Activated CD8-positive, alpha-beta T cell treated with anti-CD3 and anti-CD28 coated beads, Interleukin-2, amount 10 ng/mL, durations not matched to agents 7 days and 5 days (primary cell): ENCODE measurements at regions not wholly inside any gene's neighbourhood (a gene's known extent, or its start where the extent isn't known, plus 50 kb on each side); places are given as distances from the start of the nearest gene placed in this dataset.
A peak's percentile ranks its signal among the peaks of the same experiment; 100 is the strongest.
"Not testable (repeated sequence)": the region's sequence is repeated elsewhere in the genome, so short reads cannot be mapped to it uniquely, and the experiment has no call there.

ENCODE experiments used
- ATAC-seq: fragments of 150-1000 bp; cut with Tn5 transposase; one replicate; pipeline ENCODE4 v1.10.0; 2021; ENCODE audit warnings: moderate library complexity
- CTCF ChIA-PET: fragments of 350-600 bp; sonication (Branson Sonifier 250); formaldehyde crosslinking; loops from one replicate; lab custom pipeline; 2021; ENCODE audit warnings: antibody characterized with exemption; lab: Charles Lee
- POLR2A ChIA-PET: fragments of 350-600 bp; sonication (Branson Sonifier 250); formaldehyde crosslinking; loops from one replicate; lab custom pipeline; 2021; ENCODE audit warnings: antibody characterized with exemption; lab: Charles Lee
- DNase-seq: peaks from one replicate; pipeline ENCODE4 v3.0.0-alpha.2; 2020
- H3K27ac Mint-ChIP-seq: one replicate; pipeline ENCODE4 v1.8.0; 2021; ENCODE audit warnings: mild to moderate bottlenecking, mixed read lengths
- H3K27me3 Mint-ChIP-seq: one replicate; pipeline ENCODE4 v1.8.0; 2021; ENCODE audit warnings: low read depth, mixed read lengths
- H3K36me3 Mint-ChIP-seq: one replicate; pipeline ENCODE4 v1.8.0; 2021; ENCODE audit warnings: low read depth, mixed read lengths
- H3K4me1 Mint-ChIP-seq: one replicate; pipeline ENCODE4 v1.8.0; 2021; ENCODE audit warnings: low read depth, mixed read lengths
- H3K4me3 Mint-ChIP-seq: one replicate; pipeline ENCODE4 v1.8.0; 2021; ENCODE audit warnings: mild to moderate bottlenecking, mixed read lengths
- H3K9me3 Mint-ChIP-seq: one replicate; pipeline ENCODE4 v1.8.0; 2022; ENCODE audit warnings: mixed read lengths; ENCODE audit not compliant: insufficient read depth

DNA sequence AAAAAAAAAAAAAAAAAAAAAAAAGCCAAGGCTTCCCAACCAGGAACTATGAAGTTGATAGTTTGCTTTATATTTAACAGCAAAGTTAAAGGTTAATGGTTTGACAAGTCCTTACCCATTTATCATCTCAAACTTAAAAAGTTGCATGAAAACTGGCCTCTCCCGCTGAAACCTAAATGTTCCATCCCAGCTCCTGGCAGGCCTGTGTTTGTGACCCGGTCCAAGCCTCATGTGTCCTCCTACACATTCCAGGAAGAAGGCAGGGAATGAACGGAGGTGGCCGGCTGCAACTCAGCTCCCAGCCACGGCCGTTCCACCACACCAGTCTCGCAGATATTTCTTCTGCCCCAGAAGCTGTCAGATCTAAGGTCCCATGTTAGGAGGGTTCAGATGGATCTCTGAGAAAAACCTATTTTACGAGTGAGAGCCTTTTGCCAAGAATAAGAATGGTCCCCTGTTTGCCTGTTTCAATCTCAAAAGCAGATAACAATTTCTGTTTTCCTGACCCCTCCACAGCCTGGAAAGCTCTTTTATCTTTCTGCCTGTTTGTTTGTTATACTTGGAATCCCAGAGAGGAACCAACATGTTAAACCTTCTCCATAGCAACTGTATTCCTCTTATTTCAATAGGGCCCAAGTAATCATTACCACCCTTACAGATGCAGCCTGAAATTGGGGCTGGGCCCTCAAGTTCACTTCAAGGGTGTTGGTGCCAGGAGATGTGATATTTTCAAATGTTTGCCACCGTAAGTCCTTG, 56.5 kb downstream of the KCTD12 start:
- H3K27me3 Mint-ChIP-seq = peaks cover 2% of the 10 kb centered on the region
- ChIA-PET CTCF (interaction anchor here (1.3 to 3.0 kb wide), 3 partner anchors 12 to 56 kb away, joined by 3 to 8 read pairs (median 4); partner anchors contain the start of gene KCTD12), POLR2A (no interaction called here)
- no peaks in the 10 kb centered on the region for H3K36me3 Mint-ChIP-seq
- no peak for ATAC-seq
- no peaks in the 10 kb centered on the region for H3K9me3 Mint-ChIP-seq
- H3K27ac Mint-ChIP-seq = no peak overlapping the region
- no peak overlapping the region for H3K4me3 Mint-ChIP-seq
- peaks cover 3% of the 10 kb centered on the region for H3K4me1 Mint-ChIP-seq
- DNase-seq = no peak

DNA sequence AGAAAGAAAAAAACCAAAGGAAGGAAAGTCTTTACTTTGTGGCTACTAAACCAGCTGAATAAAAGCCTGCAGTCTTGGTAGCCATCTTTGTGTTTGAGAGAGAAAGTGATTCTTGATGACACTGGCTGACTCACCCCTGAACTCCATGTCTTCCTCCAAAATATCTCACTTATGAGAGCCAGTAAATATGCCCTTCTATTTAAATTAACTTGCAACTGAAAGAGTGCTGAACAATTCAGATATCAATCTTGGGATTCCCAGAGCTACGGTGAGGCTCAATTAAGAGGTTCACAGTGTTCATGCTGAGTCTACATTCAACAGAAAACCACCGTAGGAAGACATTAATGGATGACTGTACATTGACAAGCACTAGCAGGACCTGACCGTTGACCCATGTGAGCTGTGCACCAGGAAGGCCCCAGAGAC, 57.9 kb downstream of the KCTD12 start:
- ATAC-seq = no peak
- Mint-ChIP-seq H3K4me3 (no peak overlapping the region), H3K4me1 (peaks cover 3% of the 10 kb centered on the region), H3K9me3 (no peaks in the 10 kb centered on the region), H3K27ac (no peak overlapping the region), H3K27me3 (peaks cover 2% of the 10 kb centered on the region), H3K36me3 (no peaks in the 10 kb centered on the region)
- no peak for DNase-seq
- ChIA-PET CTCF (interaction anchor here (3.0 kb wide), 1 partner anchor 57 kb away, joined by 8 read pairs; the partner anchor contains the start of gene KCTD12), POLR2A (no interaction called here)

DNA sequence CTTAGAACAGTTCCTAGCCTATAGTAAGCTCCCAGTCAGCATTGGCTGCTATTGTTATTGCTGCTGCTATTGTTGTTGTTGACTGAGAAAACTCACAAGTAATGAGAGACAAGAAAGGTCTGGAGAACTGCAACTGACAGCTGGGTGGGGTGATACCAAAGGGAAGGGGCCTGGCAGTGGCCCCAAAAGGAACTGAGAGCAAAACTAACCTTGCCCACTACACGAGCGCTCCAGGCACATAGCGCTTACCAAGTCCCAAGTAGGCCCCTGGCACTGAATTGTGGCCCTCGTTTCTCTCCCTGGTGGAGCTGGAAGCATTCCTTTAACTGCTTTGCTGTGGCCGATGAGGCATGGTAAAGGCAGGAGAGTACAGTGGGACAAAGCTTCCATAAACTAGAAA, 59.7 kb downstream of the KCTD12 start:
- no peaks in the 10 kb centered on the region for H3K36me3 Mint-ChIP-seq
- CTCF ChIA-PET = interaction anchor here (0.5 kb wide), 1 partner anchor 158 kb away, joined by 4 read pairs; no protein-coding TSS in a partner anchor
- peaks cover 2% of the 10 kb centered on the region for H3K27me3 Mint-ChIP-seq
- ATAC-seq = no peak
- H3K9me3 Mint-ChIP-seq = no peaks in the 10 kb centered on the region
- H3K4me3 Mint-ChIP-seq = no peak overlapping the region
- peaks cover 3% of the 10 kb centered on the region for H3K4me1 Mint-ChIP-seq
- DNase-seq = no peak
- H3K27ac Mint-ChIP-seq = no peak overlapping the region
- POLR2A ChIA-PET = interaction anchor here (0.5 kb wide), 1 partner anchor 671 kb away, joined by 4 read pairs; no protein-coding TSS in a partner anchor

DNA sequence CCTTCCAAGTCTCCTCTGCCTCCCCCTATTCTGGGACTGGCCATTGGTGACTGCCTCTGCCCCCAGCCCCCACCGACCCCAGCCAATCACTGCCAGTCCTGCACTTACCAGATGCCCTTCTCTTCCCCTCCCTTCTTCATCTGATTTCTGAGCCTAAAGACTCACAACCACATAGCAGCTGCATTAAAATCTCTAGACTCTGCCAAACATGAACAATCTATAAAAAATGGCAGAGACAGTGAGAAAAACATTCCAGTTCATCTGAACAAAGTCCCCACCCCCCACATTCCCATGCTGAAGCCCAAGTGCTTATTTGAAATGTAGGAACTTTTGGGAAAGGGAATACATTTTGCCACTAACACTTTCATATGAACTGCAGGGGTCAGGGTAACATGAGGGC, 60.8 kb downstream of the KCTD12 start:
- ATAC-seq = no peak
- Mint-ChIP-seq H3K9me3 (no peaks in the 10 kb centered on the region), H3K4me3 (no peak overlapping the region), H3K36me3 (no peaks in the 10 kb centered on the region), H3K27ac (no peak overlapping the region), H3K4me1 (peaks cover 3% of the 10 kb centered on the region), H3K27me3 (peaks cover 2% of the 10 kb centered on the region)
- no peak for DNase-seq
- ChIA-PET POLR2A (no interaction called here), CTCF (no interaction called here)

DNA sequence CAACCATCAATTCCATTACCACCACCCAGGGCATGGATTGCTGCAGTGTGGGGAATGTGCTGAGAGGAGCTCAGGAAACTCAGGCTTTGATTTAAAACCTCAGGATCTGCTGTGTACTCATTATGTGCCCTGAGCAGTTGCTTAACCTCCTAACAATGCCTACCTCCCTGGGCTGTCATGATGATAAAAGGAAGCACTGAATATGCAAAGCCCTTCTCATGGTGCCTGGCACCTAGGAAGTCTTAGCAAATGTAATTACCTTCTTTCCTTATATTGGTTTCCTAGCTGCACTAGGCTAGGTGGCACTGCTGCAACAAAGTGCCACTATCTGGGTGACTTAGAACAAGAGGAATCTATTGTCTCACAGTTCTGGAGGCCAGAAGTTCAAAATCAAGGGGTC, 62.2 kb downstream of the KCTD12 start:
- Mint-ChIP-seq H3K36me3 (no peaks in the 10 kb centered on the region), H3K27ac (no peak overlapping the region), H3K9me3 (no peaks in the 10 kb centered on the region), H3K4me1 (peaks cover 3% of the 10 kb centered on the region), H3K4me3 (no peak overlapping the region), H3K27me3 (peaks cover 2% of the 10 kb centered on the region)
- DNase-seq (no peak), ATAC-seq (no peak)
- CTCF ChIA-PET = interaction anchor here (0.7 kb wide), 1 partner anchor 80 kb away, joined by 3 read pairs; no protein-coding TSS in a partner anchor
- POLR2A ChIA-PET = no interaction called here

DNA sequence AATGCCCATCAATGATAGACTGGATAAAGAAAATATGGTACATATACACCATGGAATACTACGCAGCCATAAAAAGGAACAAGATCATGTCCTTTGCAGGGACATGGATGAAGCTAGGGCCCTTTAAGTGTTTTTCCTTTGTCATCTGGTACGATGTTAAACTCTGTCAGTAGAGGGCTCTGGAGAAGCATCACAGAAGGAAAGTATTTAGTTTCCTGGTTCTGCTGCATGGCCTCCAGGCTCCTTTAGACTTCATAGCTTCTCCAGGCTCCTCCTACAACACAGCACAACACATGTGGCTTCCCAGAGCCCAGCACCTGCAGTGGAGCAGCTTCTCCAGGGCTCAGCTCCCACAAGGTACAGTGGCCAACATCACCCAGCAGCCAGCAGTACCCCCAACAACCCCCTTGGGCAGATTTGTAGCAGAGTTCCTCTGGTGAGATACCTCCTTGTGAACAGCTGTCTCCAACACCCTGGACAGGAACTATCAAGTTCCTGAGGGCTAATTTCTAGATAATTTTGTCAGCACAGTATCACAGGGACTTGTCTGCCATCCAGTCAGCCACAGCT, 63.4 kb downstream of the KCTD12 start:
- no peaks in the 10 kb centered on the region for H3K36me3 Mint-ChIP-seq
- no peak overlapping the region for H3K4me3 Mint-ChIP-seq
- no peaks in the 10 kb centered on the region for H3K9me3 Mint-ChIP-seq
- no peak overlapping the region for H3K27ac Mint-ChIP-seq
- peaks cover 6% of the 10 kb centered on the region for H3K27me3 Mint-ChIP-seq
- H3K4me1 Mint-ChIP-seq = no peaks in the 10 kb centered on the region
- ATAC-seq (peak; percentile 67), DNase-seq (no peak)
- ChIA-PET CTCF (interaction anchor here (0.8 to 1.9 kb wide), 7 partner anchors 10 to 157 kb away, joined by 4 to 10 read pairs (median 5); partner anchors contain the start of gene KCTD12), POLR2A (no interaction called here)

DNA sequence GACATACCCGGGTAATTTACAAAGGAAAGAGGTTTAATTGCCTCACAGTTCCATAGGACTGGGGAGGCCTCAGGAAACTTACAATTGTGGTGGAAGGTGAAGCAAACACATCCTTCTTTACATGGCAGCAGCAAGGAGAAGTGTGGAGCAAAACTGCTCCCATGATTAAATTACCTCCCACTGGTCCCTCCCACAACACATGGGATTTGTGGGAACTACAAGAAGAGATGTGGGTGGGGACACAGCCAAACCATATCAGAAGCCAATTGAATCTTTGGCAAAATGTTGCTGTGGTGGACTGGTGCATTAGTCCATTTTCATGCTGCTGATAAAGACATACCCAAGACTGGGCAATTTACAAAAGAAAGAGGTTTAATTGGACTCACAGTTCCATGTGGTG, 65.0 kb downstream of the KCTD12 start:
- POLR2A ChIA-PET, CTCF ChIA-PET, H3K27ac Mint-ChIP-seq: not testable (repeated sequence)

DNA sequence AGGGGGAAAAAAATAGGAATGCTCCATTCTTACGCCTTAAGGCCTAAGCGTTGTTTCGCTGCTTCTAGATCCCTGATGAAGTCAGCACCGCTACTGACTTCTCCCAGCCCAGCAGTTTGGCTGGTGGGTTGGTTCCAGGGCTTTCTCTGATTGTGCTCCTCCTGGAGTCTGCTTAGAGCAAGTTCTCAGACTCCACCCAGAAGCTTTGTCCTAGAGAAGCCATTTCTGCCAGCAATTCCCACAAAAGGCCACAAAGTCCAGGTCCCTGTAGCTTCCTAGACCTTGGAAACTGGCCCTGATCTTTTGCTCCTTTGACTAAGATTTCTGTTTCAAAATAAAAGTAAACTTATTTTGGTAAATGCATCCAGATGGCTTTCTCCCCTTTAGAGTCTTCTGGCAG, 65.4 kb downstream of the KCTD12 start:
- ChIA-PET CTCF (no interaction called here), POLR2A (no interaction called here)
- H3K27ac Mint-ChIP-seq = no peak overlapping the region
- H3K4me1 Mint-ChIP-seq = no peaks in the 10 kb centered on the region
- H3K4me3 Mint-ChIP-seq = no peak overlapping the region
- no peaks in the 10 kb centered on the region for H3K36me3 Mint-ChIP-seq
- DNase-seq (no peak), ATAC-seq (no peak)
- no peaks in the 10 kb centered on the region for H3K9me3 Mint-ChIP-seq
- H3K27me3 Mint-ChIP-seq = peaks cover 13% of the 10 kb centered on the region

More for the DNA sequence above, 65.0 kb downstream of the KCTD12 start:
- H3K27me3 Mint-ChIP-seq, H3K9me3 Mint-ChIP-seq, ATAC-seq, DNase-seq, H3K4me3 Mint-ChIP-seq, H3K36me3 Mint-ChIP-seq, H3K4me1 Mint-ChIP-seq: not testable (repeated sequence)

DNA sequence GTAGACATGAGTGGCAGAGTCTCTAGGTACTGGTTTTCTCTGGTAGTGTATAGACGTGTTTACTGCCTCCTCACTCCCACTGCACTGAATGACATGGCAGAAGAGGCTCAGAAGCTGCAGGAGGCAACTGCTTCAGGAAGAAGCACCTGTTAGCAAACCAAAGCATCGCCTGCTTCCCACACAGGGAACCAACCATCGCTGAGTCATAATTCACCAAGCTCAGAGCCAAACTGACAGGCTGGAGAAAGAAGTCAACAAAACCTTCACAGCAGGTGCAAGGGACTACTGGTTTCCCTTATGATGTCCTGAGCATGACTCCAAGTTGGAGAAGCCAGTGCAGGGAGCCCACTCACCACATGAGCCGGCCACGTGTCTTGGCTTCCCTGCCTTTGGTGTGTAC, 69.8 kb downstream of the KCTD12 start:
- CTCF ChIA-PET = interaction anchor here (1.2 kb wide), 1 partner anchor 68 kb away, joined by 4 read pairs; no protein-coding TSS in a partner anchor

DNA sequence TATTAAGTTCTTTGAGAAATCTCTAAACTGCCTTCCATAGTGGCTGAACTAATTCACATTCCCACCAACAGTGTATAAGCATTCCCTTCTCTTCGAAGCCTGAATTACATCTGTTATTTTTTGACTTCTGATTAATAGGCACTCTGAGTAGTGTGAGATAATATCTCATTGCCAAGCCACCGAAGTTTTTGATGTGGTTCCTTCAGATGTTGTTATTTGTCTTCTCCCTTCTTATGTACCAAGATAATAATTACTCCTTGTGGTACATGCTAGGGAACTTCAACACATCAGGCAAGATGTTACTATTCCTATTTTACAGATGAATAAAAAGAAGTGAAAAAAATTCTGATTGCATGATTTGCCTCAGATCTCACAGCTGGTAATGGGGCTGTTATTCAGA, 70.9 kb downstream of the KCTD12 start:
- POLR2A ChIA-PET = no interaction called here
- H3K27ac Mint-ChIP-seq = no peak overlapping the region
- DNase-seq = no peak

More for the DNA sequence above, 69.8 kb downstream of the KCTD12 start:
- Mint-ChIP-seq H3K9me3 (no peaks in the 10 kb centered on the region), H3K27ac (no peak overlapping the region), H3K4me3 (no peak overlapping the region), H3K27me3 (peaks cover 15% of the 10 kb centered on the region), H3K36me3 (no peaks in the 10 kb centered on the region), H3K4me1 (no peaks in the 10 kb centered on the region)
- no peak for DNase-seq
- ATAC-seq = no peak
- POLR2A ChIA-PET = no interaction called here

DNA sequence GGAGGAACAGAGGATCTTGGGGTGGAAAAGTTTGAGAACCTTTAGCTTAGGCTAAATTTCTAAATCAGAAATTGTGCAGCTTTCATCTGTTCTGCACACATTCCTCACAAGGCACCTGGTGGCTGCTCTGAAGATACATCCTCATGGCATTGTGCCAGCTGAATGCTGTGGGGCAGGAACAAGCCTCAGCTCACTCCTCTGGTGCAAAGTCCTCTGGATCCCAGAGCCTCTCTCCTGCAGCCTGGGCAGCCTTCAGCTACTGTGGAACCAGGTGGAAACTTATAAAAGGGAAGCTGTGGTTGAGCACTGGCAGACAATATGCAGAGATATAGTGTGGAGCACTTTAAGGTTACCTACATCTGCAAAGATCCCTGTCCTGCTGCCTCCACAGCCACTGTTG, 72.3 kb downstream of the KCTD12 start:
- Mint-ChIP-seq H3K36me3 (no peaks in the 10 kb centered on the region), H3K9me3 (peaks cover 5% of the 10 kb centered on the region), H3K4me3 (no peak overlapping the region), H3K27me3 (peaks cover 15% of the 10 kb centered on the region), H3K27ac (no peak overlapping the region), H3K4me1 (no peaks in the 10 kb centered on the region)
- POLR2A ChIA-PET = no interaction called here
- DNase-seq (no peak), ATAC-seq (no peak)
- CTCF ChIA-PET = no interaction called here

More for the DNA sequence above, 70.9 kb downstream of the KCTD12 start:
- peaks cover under 1% of the 10 kb centered on the region for H3K9me3 Mint-ChIP-seq
- H3K4me1 Mint-ChIP-seq = no peaks in the 10 kb centered on the region
- peaks cover 15% of the 10 kb centered on the region for H3K27me3 Mint-ChIP-seq
- CTCF ChIA-PET = no interaction called here
- ATAC-seq = no peak
- H3K4me3 Mint-ChIP-seq = no peak overlapping the region
- H3K36me3 Mint-ChIP-seq = no peaks in the 10 kb centered on the region

DNA sequence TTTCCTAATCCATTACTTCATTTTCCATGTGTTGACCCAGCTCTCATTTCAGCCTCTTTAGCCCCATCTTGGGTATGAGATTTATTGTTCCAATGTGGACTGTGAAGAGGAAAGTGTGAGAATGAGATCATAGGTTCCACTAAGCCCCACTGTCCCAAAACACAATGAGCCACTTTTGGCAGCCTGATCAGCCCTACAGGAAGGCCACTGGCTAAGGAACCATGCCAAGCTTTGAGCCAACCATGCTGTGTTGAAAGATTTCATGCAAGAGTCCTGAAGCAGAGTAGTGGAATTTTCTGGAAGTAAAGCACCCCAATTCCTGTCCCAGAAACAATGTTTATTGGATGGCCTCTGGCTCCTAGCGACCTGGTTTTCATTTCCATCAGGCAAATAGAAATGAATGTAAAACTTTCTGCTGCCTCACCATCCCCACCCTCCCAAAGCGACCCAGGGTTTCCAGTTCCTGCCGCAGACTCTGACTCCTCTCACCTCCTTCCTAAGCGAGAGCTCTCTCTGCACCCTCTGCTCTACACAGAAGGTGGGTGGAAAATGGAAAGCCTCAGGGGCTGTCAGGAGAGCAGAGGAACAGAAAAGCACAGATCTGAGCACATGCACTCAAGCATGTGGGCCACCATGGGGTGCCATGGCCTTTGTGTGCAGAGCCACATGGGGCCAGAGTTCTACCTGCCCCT, 73.1 kb downstream of the KCTD12 start:
- Mint-ChIP-seq H3K4me1 (no peaks in the 10 kb centered on the region), H3K27ac (no peak overlapping the region), H3K4me3 (no peak overlapping the region), H3K27me3 (peaks cover 12% of the 10 kb centered on the region), H3K9me3 (peaks cover 5% of the 10 kb centered on the region), H3K36me3 (no peaks in the 10 kb centered on the region)
- ChIA-PET CTCF (no interaction called here), POLR2A (no interaction called here)
- DNase-seq = no peak
- no peak for ATAC-seq
